ENCODE measurements at regions not wholly inside any gene's neighbourhood (a gene's known extent, or its start where the extent isn't known, plus 50 kb on each side); places are given as distances from the start of the nearest gene placed in this dataset.

DNA sequence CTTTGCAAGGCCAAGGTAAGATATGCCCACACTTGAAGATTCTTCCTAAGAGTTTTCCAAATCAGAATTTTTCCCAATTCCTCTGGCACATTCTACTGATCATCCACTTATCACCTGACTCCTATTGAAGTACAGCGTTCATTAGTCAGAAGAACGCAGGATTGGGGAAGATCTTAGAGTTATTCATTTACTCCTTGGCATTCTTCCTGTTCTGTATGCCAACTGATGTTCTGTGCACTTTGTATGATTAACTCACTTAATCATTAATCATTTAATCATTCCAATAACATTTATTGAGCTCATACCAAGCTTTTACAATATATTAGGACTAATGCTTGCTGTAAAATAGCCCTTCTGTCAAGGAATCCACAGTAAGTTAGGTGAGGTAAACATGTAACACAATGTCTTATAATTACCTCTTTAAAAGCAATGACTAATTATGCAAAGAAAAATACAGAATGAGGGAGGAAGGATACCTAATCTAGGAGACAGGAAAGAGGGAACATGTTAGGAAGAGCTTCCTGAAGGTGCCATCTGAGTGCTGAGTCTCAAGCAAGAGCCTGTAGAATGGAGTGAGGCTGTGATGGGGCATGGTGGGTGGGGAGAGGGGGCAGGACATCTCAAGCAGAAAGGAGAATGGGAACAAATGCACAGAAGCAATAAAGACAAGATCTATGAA lies 71.1 kb upstream of the DPT start:
- H3K36me3 ChIP-seq (ENCODE audit: control insufficient read depth, insufficient read depth, low read length) = no peaks in the 10 kb centered on the region
- no peak overlapping the region for H3K4me3 ChIP-seq (ENCODE audit: insufficient read depth, low read depth, low read length, poor library complexity, severe bottlenecking)
- H3K27me3 ChIP-seq (replicated peaks; ENCODE audit: control insufficient read depth, insufficient read depth, low read length, poor library complexity, severe bottlenecking) = no peaks in the 10 kb centered on the region
- no peaks in the 10 kb centered on the region for H3K4me1 ChIP-seq (ENCODE audit: control insufficient read depth, insufficient read depth, low read length, poor library complexity, severe bottlenecking)
- H3K9me3 ChIP-seq (ENCODE audit: control insufficient read depth, low read length) = no peaks in the 10 kb centered on the region
- DNase-seq = no peak
- no peak overlapping the region for H3K27ac ChIP-seq (ENCODE audit: insufficient read depth, low read length, poor library complexity, severe bottlenecking)

DNA sequence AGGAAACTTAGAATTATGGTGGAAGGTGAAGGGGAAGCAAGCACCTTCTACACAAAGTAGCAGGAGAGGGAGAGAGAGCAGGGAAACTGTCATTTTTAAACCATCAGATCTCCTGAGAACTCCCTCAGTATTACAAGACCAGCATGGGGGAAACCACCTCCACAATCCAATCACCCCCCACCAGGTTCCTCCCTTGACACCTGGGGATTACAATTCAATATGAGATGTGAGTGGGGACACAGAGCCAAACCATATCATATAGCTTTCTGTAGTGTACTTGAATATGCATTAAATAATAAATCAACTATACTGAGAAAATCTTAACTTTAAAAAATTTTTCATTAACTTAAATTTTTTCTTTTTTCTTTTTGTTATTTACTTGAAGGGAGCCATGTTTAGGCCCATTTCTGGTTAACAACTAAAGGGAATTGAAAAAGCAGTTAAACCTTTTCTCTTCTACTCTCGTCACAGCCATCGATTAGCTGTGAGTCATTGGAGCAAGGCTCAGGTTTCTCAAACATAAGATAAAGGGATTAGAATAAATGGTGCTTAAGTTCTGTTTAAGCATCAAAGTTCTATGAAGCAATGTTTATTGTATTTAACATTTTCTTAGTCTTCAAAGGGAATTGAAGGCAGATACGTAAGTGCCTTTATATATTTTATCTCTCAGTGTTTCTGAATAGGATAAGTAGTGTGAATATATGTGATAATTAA lies 72.2 kb upstream of the DPT start:
- H3K4me1 ChIP-seq (ENCODE audit: control insufficient read depth, insufficient read depth, low read length, poor library complexity, severe bottlenecking) = no peaks in the 10 kb centered on the region
- no peak overlapping the region for H3K27ac ChIP-seq (ENCODE audit: insufficient read depth, low read length, poor library complexity, severe bottlenecking)
- H3K9me3 ChIP-seq (ENCODE audit: control insufficient read depth, low read length) = no peaks in the 10 kb centered on the region
- no peak for DNase-seq
- H3K27me3 ChIP-seq (replicated peaks; ENCODE audit: control insufficient read depth, insufficient read depth, low read length, poor library complexity, severe bottlenecking) = no peaks in the 10 kb centered on the region
- no peak overlapping the region for H3K4me3 ChIP-seq (ENCODE audit: insufficient read depth, low read depth, low read length, poor library complexity, severe bottlenecking)
- no peaks in the 10 kb centered on the region for H3K36me3 ChIP-seq (ENCODE audit: control insufficient read depth, insufficient read depth, low read length)

DNA sequence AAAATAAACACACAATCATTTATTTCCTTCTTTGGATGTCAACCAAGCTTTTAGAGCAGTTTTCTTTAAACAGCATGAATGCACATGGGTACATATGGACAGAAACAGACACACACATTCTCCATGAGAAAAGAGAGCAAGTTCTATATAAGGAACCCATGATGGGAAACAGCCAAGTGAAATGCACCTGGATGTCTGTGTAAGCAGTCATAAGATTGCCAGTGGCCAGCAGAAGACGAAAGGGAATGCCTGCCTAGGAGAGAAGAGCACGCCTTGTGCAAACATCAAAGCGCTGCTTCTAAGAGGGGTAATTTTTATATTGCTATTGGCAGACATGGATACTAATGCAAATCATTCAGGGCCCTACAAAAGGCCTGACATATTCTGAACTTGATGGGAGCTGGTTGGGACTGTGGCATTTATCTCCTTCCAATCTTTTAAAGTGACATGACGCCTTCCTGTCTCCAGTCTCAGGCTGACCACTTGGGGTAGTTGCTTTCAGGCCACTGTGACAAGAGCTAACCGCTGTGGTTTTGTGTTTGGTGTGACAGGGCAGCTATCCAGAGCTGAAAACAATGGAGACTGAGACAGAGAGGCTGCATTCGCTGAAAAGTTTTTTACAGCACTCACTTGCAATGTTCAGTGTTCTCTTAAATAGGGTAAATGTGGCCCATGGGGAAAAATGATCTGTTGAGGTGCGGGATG lies 75.0 kb upstream of the DPT start:
- Histone ChIP-seq H3K27me3 (replicated peaks; ENCODE audit: control insufficient read depth, insufficient read depth, low read length, poor library complexity, severe bottlenecking) (no peaks in the 10 kb centered on the region), H3K27ac (ENCODE audit: insufficient read depth, low read length, poor library complexity, severe bottlenecking) (no peak overlapping the region), H3K4me3 (ENCODE audit: insufficient read depth, low read depth, low read length, poor library complexity, severe bottlenecking) (no peak overlapping the region), H3K9me3 (ENCODE audit: control insufficient read depth, low read length) (no peaks in the 10 kb centered on the region), H3K4me1 (ENCODE audit: control insufficient read depth, insufficient read depth, low read length, poor library complexity, severe bottlenecking) (no peaks in the 10 kb centered on the region), H3K36me3 (ENCODE audit: control insufficient read depth, insufficient read depth, low read length) (no peaks in the 10 kb centered on the region)
- DNase-seq = no peak

DNA sequence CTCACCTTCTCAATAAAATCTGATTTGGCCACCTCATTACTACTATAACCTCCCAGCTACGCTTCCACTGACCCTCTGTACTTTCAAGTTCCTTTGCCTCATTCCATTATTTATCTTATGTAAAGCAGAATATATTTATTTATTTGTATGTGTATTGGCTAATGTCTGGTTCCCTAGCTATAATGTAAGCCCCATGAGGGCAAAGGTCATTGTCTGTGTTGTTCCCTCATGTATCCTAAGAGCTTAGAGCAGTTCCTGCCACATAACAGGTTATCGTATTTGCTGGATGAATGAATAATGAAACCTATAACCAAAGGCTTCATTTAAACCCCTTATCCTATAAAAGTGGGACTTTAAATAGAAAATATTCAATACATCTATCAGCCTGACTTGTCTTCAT lies 77.9 kb upstream of the DPT start:
- no peak for DNase-seq
- H3K36me3 ChIP-seq (ENCODE audit: control insufficient read depth, insufficient read depth, low read length) = no peaks in the 10 kb centered on the region
- no peak overlapping the region for H3K4me3 ChIP-seq (ENCODE audit: insufficient read depth, low read depth, low read length, poor library complexity, severe bottlenecking)
- H3K9me3 ChIP-seq (ENCODE audit: control insufficient read depth, low read length) = no peaks in the 10 kb centered on the region
- no peaks in the 10 kb centered on the region for H3K27me3 ChIP-seq (replicated peaks; ENCODE audit: control insufficient read depth, insufficient read depth, low read length, poor library complexity, severe bottlenecking)
- no peaks in the 10 kb centered on the region for H3K4me1 ChIP-seq (ENCODE audit: control insufficient read depth, insufficient read depth, low read length, poor library complexity, severe bottlenecking)
- H3K27ac ChIP-seq (ENCODE audit: insufficient read depth, low read length, poor library complexity, severe bottlenecking) = no peak overlapping the region

DNA sequence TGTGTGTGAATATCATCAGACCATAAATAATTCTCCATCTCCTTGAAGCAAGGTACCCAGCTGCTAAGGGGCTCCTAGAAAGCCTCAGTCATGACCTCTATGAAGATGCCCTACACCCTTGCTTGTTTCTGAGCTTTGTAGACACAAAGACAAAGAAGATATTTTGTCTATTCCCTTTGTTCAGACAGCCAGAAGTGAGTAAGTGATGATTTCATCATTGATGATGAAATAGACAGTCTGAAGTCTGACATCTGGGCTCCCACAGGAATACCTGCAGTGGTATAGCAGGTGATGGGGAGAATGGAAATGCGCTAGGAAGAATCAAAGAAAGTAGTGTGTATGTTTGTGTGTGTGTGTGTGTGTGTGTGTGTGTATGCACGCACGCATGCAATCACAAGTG lies 82.2 kb upstream of the DPT start:
- Histone ChIP-seq H3K27ac (ENCODE audit: insufficient read depth, low read length, poor library complexity, severe bottlenecking) (no peak overlapping the region), H3K4me3 (ENCODE audit: insufficient read depth, low read depth, low read length, poor library complexity, severe bottlenecking) (no peak overlapping the region), H3K9me3 (ENCODE audit: control insufficient read depth, low read length) (no peaks in the 10 kb centered on the region), H3K4me1 (ENCODE audit: control insufficient read depth, insufficient read depth, low read length, poor library complexity, severe bottlenecking) (no peaks in the 10 kb centered on the region), H3K36me3 (ENCODE audit: control insufficient read depth, insufficient read depth, low read length) (no peaks in the 10 kb centered on the region), H3K27me3 (replicated peaks; ENCODE audit: control insufficient read depth, insufficient read depth, low read length, poor library complexity, severe bottlenecking) (no peaks in the 10 kb centered on the region)
- no peak for DNase-seq

DNA sequence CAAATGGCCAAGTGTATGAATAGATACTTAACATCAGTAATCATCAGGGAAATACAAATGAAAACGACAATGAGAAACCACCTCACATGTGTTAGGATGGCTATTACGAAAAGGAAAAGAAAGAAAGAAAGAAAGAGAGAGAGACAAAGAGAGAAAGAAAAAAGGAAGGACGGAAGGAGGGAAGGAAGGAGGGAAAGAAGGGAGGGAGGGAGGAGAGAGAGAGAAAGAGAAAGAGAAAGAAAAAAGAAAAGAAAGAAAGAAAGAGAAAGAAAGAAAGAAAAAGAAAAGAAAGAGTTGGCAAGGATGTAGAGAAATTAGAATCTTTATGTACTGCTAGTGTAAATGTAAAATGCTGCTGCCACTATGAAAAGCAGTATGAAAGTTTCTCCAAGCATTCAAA lies 90.7 kb upstream of the DPT start:
- H3K4me3 ChIP-seq (ENCODE audit: insufficient read depth, low read depth, low read length, poor library complexity, severe bottlenecking) = no peak overlapping the region
- H3K27ac ChIP-seq (ENCODE audit: insufficient read depth, low read length, poor library complexity, severe bottlenecking) = no peak overlapping the region

DNA sequence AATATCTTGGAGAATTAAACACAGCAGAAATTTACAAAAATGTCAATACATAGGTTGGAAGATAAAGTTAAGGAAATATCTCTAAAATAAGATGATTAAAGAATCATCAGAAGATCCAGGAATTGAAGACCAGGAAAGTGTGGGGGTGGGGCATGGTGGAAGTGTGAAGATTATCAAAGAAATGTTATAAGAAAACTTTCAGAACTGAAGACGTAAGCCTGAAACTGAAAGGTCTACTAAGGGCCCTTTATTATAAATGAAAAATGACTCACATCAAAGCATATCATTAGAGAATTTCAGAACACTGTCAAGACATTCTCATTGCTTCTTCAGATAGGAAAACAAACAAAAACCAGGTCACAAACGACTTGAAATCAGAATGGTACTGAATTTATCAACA lies 92.4 kb upstream of the DPT start:
- Histone ChIP-seq H3K27ac (ENCODE audit: insufficient read depth, low read length, poor library complexity, severe bottlenecking) (no peak overlapping the region), H3K27me3 (replicated peaks; ENCODE audit: control insufficient read depth, insufficient read depth, low read length, poor library complexity, severe bottlenecking) (no peaks in the 10 kb centered on the region), H3K4me1 (ENCODE audit: control insufficient read depth, insufficient read depth, low read length, poor library complexity, severe bottlenecking) (no peaks in the 10 kb centered on the region), H3K4me3 (ENCODE audit: insufficient read depth, low read depth, low read length, poor library complexity, severe bottlenecking) (no peak overlapping the region), H3K9me3 (ENCODE audit: control insufficient read depth, low read length) (no peaks in the 10 kb centered on the region), H3K36me3 (ENCODE audit: control insufficient read depth, insufficient read depth, low read length) (no peaks in the 10 kb centered on the region)
- DNase-seq = no peak

More for the DNA sequence above, 90.7 kb upstream of the DPT start:
- Histone ChIP-seq H3K9me3 (ENCODE audit: control insufficient read depth, low read length) (no peaks in the 10 kb centered on the region), H3K4me1 (ENCODE audit: control insufficient read depth, insufficient read depth, low read length, poor library complexity, severe bottlenecking) (no peaks in the 10 kb centered on the region), H3K27me3 (replicated peaks; ENCODE audit: control insufficient read depth, insufficient read depth, low read length, poor library complexity, severe bottlenecking) (no peaks in the 10 kb centered on the region), H3K36me3 (ENCODE audit: control insufficient read depth, insufficient read depth, low read length) (no peaks in the 10 kb centered on the region)
- DNase-seq = no peak

DNA sequence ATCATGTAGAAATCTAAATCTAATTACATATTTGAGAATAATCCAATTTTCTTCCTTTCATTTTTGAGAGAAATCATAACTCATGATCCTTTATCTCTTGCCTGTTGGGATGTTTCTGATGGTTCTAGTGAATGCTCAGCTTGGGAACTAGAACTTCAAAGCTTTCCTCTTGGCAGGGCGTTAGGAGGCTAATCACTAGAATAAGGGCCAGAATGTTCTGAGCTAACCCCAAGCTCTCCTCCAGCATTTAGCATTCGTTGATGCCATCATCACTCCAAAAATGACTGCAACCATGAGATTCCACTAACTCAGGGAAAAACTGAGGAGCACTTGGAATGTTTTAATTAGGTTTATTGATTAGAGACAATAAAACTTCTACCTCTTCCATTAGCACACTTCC lies 93.9 kb upstream of the DPT start:
- H3K36me3 ChIP-seq (ENCODE audit: control insufficient read depth, insufficient read depth, low read length) = no peaks in the 10 kb centered on the region
- no peaks in the 10 kb centered on the region for H3K27me3 ChIP-seq (replicated peaks; ENCODE audit: control insufficient read depth, insufficient read depth, low read length, poor library complexity, severe bottlenecking)
- DNase-seq = no peak
- H3K9me3 ChIP-seq (ENCODE audit: control insufficient read depth, low read length) = no peaks in the 10 kb centered on the region
- no peak overlapping the region for H3K27ac ChIP-seq (ENCODE audit: insufficient read depth, low read length, poor library complexity, severe bottlenecking)
- H3K4me1 ChIP-seq (ENCODE audit: control insufficient read depth, insufficient read depth, low read length, poor library complexity, severe bottlenecking) = no peaks in the 10 kb centered on the region
- no peak overlapping the region for H3K4me3 ChIP-seq (ENCODE audit: insufficient read depth, low read depth, low read length, poor library complexity, severe bottlenecking)

DNA sequence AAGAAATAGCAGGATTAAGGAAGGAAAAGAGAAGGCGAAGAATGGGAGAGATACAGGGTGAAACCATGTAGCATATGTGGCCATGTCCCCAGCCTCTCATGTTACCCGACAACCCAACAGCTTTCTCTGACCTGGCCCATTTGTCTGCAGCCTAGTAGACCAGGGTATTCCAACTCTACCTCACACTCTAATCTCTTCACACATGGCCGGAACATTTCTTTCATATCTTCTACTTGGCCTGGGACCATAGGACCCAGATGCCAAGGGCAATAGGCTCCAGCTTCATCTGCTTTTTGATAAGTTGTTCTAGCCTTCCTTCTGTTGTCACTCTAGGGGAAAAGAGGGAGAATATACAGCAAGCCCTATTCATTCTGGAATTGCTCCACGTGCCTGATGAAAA lies 95.0 kb upstream of the DPT start:
- H3K4me3 ChIP-seq (ENCODE audit: insufficient read depth, low read depth, low read length, poor library complexity, severe bottlenecking) = no peak overlapping the region

DNA sequence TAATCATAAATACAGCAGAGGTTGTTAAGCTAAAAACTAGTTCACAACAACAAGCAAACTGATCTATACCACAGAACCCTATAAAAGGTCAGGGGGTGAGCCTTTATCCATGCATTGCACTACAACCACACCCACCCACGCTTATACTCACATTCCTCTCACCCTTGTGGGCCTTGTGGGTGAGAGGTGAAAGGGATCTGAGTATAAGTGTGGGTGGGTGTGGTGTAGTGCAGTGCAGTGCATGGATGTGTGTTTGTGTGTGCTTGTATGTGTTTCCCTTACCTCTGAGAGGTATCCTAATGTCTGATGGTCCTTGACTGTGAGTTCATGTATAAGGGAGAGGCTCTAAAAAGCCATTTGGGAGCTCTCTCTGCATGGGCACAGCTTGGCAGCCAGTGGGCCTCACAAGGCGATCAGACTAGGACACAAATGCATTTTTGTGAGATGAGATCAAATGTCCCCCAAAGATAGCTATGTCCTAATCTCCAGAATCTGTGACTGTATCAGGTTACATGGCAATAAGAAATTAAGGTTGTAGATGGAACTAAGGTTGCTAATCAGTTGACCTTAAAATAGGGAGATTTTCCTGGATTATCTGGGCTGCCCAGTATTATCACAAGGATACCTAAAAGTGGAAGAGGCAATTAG lies 95.5 kb upstream of the DPT start:
- H3K27ac ChIP-seq (ENCODE audit: insufficient read depth, low read length, poor library complexity, severe bottlenecking) = no peak overlapping the region
- no peak for DNase-seq

More for the DNA sequence above, 95.0 kb upstream of the DPT start:
- no peak for DNase-seq
- H3K27ac ChIP-seq (ENCODE audit: insufficient read depth, low read length, poor library complexity, severe bottlenecking) = no peak overlapping the region
- H3K36me3 ChIP-seq (ENCODE audit: control insufficient read depth, insufficient read depth, low read length) = no peaks in the 10 kb centered on the region
- H3K4me1 ChIP-seq (ENCODE audit: control insufficient read depth, insufficient read depth, low read length, poor library complexity, severe bottlenecking) = no peaks in the 10 kb centered on the region
- H3K9me3 ChIP-seq (ENCODE audit: control insufficient read depth, low read length) = no peaks in the 10 kb centered on the region
- H3K27me3 ChIP-seq (replicated peaks; ENCODE audit: control insufficient read depth, insufficient read depth, low read length, poor library complexity, severe bottlenecking) = no peaks in the 10 kb centered on the region

More for the DNA sequence above, 95.5 kb upstream of the DPT start:
- Histone ChIP-seq H3K9me3 (ENCODE audit: control insufficient read depth, low read length) (no peaks in the 10 kb centered on the region), H3K4me1 (ENCODE audit: control insufficient read depth, insufficient read depth, low read length, poor library complexity, severe bottlenecking) (no peaks in the 10 kb centered on the region), H3K36me3 (ENCODE audit: control insufficient read depth, insufficient read depth, low read length) (no peaks in the 10 kb centered on the region), H3K4me3 (ENCODE audit: insufficient read depth, low read depth, low read length, poor library complexity, severe bottlenecking) (no peak overlapping the region), H3K27me3 (replicated peaks; ENCODE audit: control insufficient read depth, insufficient read depth, low read length, poor library complexity, severe bottlenecking) (no peaks in the 10 kb centered on the region)
